Heart right ventricle (tissue), 16 donors: ENCODE measurements at regions not wholly inside any gene's neighbourhood (a gene's known extent, or its start where the extent isn't known, plus 50 kb on each side); places are given as distances from the start of the nearest gene placed in this dataset.
A peak's percentile ranks its signal among the peaks of the same experiment; 100 is the strongest.

Experiments used
- ATAC-seq, 8 donors: fragments of 200-7000 bp; cut with Tn5 transposase; one replicate each; pipeline ENCODE4 v1.9.1; 2020; ENCODE audit warnings: mild to moderate bottlenecking in 8 of 8, moderate library complexity in 8 of 8, moderate number of reproducible peaks in 1 of 8
- DNase-seq, 2 donors: peaks; one replicate each; pipeline ENCODE4 v3.0.0-alpha.2; 2020
- H3K27ac ChIP-seq, 10 donors: fragments of 200-600 bp; sonication (generic) in 2 of 10; one replicate each; pipeline versions ENCODE4 v1.5.0 to v1.8.0; 2020 to 2022; ENCODE audit warnings: mild to moderate bottlenecking in 3 of 10
- H3K27me3 ChIP-seq, 7 donors: fragments of 200-600 bp; one replicate each; pipeline ENCODE4 v1.8.0; 2021 to 2022; ENCODE audit warnings: mild to moderate bottlenecking in 2 of 7
- H3K36me3 ChIP-seq, 9 donors: fragments of 200-600 bp; sonication (generic) in 1 of 9; one replicate each; pipeline versions ENCODE4 v1.5.0 to v1.8.0; 2020 to 2022; ENCODE audit warnings: mild to moderate bottlenecking in 2 of 9
- H3K4me1 ChIP-seq, 9 donors: fragments of 200-600 bp; sonication (generic) in 1 of 9; one replicate each; pipeline versions ENCODE4 v1.5.0 to v1.8.0; 2020 to 2022; ENCODE audit warnings: mild to moderate bottlenecking in 4 of 9
- H3K4me3 ChIP-seq, 10 donors: fragments of 200-600 bp; sonication (generic) in 2 of 10; one replicate each; pipeline versions ENCODE4 v1.5.0 to v1.8.0; 2020 to 2022; ENCODE audit warnings: mild to moderate bottlenecking in 7 of 10, moderate library complexity in 2 of 10
- H3K9me3 ChIP-seq, 11 donors: fragments of 200-600 bp in 10 of 11; sonication (generic) in 2 of 11; one replicate each; pipeline versions ENCODE4 v1.5.0 to v1.8.0; 2013 to 2022; ENCODE audit warnings: mild to moderate bottlenecking in 2 of 11, control low read depth in 1 of 11, moderate library complexity in 1 of 11
- WGBS, 2 donors: extraction: QIAGEN DNeasy Blood & Tissue Kit; methylation state at CpG; one replicate each; pipeline ENCODE4 v1.1.7; 2013; ENCODE audit warnings: inconsistent platforms in 1 of 2; 5-methylcytosine and 5-hydroxymethylcytosine counted together
- intact Hi-C, 10 donors: fragments of 100-400 bp; cut with DNase I; formaldehyde crosslinking; loops; one replicate each; pipeline versions ENCODE4 v1.11.1 to v1.14.2; 2022
- TF ChIP-seq, protein P1 (sequence below), 9 donors: fragments of 200-600 bp; sonication (generic) in 2 of 9; IDR thresholded peaks; one replicate each; pipeline versions ENCODE4 v1.5.0 to v1.8.0; 2021 to 2022; ENCODE audit warnings: antibody characterized with exemption in 9 of 9, mild to moderate bottlenecking in 5 of 9, moderate library complexity in 1 of 9
- donor health status: Arrhythmogenic right ventricular cardiomyopathy.
- donor health status: ischemic (EF 13 %, LVEDD 7.1; RV severe dilation, severe dysfunction).
- donor health status: healthy with polysubstance abuse.
- donor health status: DM: no; HTN: yes; CAD: no.
- donor health status: DM: no; HTN: no; CAD: no.
- donor health status: ischemic (EF 25% LVEDD 6.9; RV normal size, moderate dysfunction).
- donor health status: ischemic (EF 25% LVEDD 5.7; RV mildly dilated, moderate dysfunction).
- donor health status: healthy.
- donor health status: DM: yes; HTN: yes; CAD: no.
- donor health status: Ischemic cardiomyopathy.
- donor health status: ischemic (EF 35%, LVEDD 5.7; RV mildly dilated, moderate dysfunction).
- donor health status: nonischemic (EF 11% LVEDD 7.7; RV severe dilation, severe dysfunction).
- donor health status: DM: yes; HTN: yes; CAD: no.
- donor health status: PGD.
- donor health status: ischemic (EF 29% LVEDD 5.4; RV normal size, mild dysfunction).
- donor health status: nonischemic (EF 23%, LVEDD 6.1; RV moderate dilation, normal function).

DNA sequence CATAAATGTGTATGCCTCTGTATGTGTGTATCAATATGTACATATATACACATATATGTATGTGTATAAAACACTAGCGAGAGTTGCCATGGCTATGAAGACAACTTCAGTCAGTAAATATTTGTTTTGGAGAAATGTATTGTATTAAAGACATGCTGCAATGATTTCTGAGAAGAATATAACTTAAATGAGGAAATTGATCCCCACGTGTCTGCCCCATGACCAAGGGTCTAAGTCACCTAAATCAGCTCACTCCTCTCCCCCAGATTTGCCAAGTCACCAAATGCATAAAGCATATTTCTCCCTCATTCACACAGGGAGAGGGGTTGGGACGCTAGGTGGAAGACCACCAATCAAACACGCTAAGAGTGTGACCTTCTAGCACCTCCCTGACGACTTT lies 58.3 kb upstream of the LYST start:
- Histone ChIP-seq H3K27ac (no peak overlapping the region), H3K4me1 (peaks cover 0 to 29% (median 5%) of the 10 kb centered on the region in 9 donors), H3K4me3 (no peak overlapping the region), H3K36me3 (no peaks in the 10 kb centered on the region), H3K9me3 (no peaks in the 10 kb centered on the region), H3K27me3 (no peaks in the 10 kb centered on the region)
- TF ChIP-seq, protein P1, sequence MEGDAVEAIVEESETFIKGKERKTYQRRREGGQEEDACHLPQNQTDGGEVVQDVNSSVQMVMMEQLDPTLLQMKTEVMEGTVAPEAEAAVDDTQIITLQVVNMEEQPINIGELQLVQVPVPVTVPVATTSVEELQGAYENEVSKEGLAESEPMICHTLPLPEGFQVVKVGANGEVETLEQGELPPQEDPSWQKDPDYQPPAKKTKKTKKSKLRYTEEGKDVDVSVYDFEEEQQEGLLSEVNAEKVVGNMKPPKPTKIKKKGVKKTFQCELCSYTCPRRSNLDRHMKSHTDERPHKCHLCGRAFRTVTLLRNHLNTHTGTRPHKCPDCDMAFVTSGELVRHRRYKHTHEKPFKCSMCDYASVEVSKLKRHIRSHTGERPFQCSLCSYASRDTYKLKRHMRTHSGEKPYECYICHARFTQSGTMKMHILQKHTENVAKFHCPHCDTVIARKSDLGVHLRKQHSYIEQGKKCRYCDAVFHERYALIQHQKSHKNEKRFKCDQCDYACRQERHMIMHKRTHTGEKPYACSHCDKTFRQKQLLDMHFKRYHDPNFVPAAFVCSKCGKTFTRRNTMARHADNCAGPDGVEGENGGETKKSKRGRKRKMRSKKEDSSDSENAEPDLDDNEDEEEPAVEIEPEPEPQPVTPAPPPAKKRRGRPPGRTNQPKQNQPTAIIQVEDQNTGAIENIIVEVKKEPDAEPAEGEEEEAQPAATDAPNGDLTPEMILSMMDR (IDR thresholded peaks at IDR 0.05) = no peak
- ATAC-seq (no peak), DNase-seq (no peak)
- intact Hi-C loops = no loop called here
- 83 to 87% methylated on average over 5 of the region's 5 CpGs for WGBS, 2 donors

DNA sequence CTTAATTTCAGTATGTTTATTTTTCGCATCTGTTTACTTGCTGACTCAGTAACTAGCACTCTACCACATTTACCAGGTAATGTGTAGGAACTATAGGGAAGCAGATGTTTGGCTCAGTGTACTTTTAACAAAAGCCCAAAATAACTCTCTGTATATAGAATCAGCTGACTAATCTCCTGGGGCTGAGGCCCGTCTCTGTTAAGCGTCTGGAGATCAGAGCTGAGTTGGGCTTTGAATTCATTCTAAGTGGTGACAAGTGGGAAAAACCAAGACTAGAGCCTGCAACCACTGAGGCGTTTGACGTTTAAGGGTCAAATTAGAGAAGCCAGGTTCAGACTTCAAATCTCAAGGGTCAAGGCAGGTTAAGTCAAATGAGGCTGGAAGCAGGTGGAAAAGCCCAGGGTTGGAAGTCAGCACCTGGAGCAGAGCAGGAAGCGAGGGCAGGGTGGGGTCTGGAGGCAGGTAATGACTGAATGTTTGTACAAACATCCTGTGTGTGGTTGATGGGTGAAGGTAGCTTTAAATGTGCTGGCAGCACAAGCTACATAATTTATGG lies 56.8 kb upstream of the LYST start:
- Histone ChIP-seq H3K27ac (peak overlapping the region in 1 of 10 donors; percentile 24), H3K27me3 (no peaks in the 10 kb centered on the region), H3K9me3 (no peaks in the 10 kb centered on the region), H3K4me3 (no peak overlapping the region), H3K36me3 (no peaks in the 10 kb centered on the region), H3K4me1 (peaks cover 0 to 43% (median 5%) of the 10 kb centered on the region in 9 donors)
- 38 to 43% methylated on average over 6 of the region's 6 CpGs for WGBS, 2 donors
- peak in 2 of 8 donors; percentile 42 to 49 for ATAC-seq
- intact Hi-C loops = no loop called here
- no peak for DNase-seq
- TF ChIP-seq, protein P1 (IDR thresholded peaks at IDR 0.05) = no peak

DNA sequence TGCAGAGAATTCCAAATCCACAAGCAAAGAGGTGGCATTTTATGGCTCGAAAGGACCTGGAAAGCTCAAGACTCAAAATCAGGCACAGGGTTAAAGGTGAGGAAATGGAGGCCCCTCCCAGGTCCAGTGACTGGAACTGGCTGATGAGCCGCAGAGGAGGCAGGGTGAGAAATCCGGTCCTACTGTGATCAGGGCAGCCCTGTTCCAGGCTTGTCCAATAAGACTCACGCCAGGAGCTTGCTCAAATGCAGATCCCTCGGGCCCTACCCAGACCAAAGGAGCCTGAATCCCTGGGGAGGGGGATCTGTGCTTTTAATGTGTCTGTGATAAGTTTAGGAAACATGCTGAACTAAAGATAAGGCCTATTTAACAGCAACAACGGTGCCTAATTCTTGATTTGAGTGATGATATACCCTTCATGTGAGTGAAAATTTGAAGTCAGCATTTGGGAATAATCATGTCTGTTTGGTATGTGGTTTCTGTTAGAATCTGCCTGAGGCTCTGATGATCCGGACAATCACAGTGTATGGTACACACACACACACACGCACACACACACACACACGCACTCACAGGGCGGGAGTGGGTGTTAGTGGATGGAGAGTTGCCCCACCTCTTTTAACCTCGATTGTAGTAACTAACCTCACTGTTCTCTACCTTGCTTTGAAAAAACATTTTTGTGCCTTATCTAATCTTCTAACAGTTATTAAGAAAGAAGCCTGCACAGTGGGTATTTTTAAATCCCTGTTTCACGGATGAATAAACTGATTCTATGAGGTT lies 54.1 kb upstream of the LYST start:
- Histone ChIP-seq H3K36me3 (no peaks in the 10 kb centered on the region), H3K4me3 (no peak overlapping the region), H3K4me1 (peaks cover 2 to 64% (median 19%) of the 10 kb centered on the region in 9 donors), H3K27ac (peak overlapping the region in 1 of 10 donors; percentile 18), H3K9me3 (no peaks in the 10 kb centered on the region), H3K27me3 (no peaks in the 10 kb centered on the region)
- 60 to 61% methylated on average over 12 of the region's 12 CpGs for WGBS, 2 donors
- DNase-seq = no peak
- ATAC-seq = no peak
- TF ChIP-seq, protein P1 (IDR thresholded peaks at IDR 0.05) = no peak
- intact Hi-C loops = no loop called here

DNA sequence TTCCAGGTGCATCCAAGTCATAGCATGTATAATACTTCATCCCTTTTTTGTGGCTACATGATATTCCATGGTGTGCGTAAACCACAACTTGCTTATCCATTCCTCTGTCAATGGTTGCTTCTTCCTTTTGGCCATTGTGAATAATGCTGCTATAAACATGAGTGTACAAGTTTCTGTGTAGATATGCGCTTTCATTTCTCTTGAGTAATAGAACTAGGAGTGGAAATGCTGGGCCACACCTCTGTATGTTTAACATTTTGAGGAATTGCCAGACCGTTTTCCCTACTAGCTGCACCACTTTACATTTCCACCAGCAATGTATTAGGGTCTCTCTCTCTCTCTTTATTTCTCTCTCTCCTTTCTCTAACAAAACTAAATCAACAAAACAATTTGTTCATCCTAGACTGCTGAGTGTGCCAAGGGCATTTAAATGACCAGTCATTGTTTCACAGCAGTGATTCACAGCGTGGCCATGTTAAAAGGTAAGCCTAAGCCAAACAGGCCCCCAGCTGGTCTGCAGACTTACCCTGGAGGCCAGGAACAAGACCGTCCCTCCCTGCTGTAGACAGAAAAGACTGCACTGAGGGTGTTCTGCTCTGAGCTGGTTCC lies 53.2 kb upstream of the LYST start:
- H3K9me3 ChIP-seq = no peaks in the 10 kb centered on the region
- H3K27ac ChIP-seq = peak overlapping the region in 1 of 10 donors; percentile 18
- no peaks in the 10 kb centered on the region for H3K27me3 ChIP-seq
- peak in 1 of 8 donors; percentile 26 for ATAC-seq
- no peak for DNase-seq
- intact Hi-C loops = loop anchor here in 3 of 10 donors (5.0 to 10.0 kb wide), 3 partner anchors 38 to 55 kb away; partner anchors contain the start of gene LYST (in 1 of the 3)
- WGBS, 2 donors = 79 to 84% methylated on average over 5 of the region's 5 CpGs
- H3K4me1 ChIP-seq = peaks cover 2 to 64% (median 19%) of the 10 kb centered on the region in 9 donors
- no peaks in the 10 kb centered on the region for H3K36me3 ChIP-seq
- no peak overlapping the region for H3K4me3 ChIP-seq
- TF ChIP-seq, protein P1 (IDR thresholded peaks at IDR 0.05) = no peak
